IMR-90 (cell line): ENCODE measurements at regions not wholly inside any gene's neighbourhood (a gene's known extent, or its start where the extent isn't known, plus 50 kb on each side); places are given as distances from the start of the nearest gene placed in this dataset.

Experiments
- BHLHE40 ChIP-seq: fragments of 150-350 bp; IDR thresholded peaks from 2 replicates; pipeline ENCODE4 v1.6.1; 2016; ENCODE audit warnings: mild to moderate bottlenecking, low read depth, low read length
- CTCF ChIP-seq: conservative IDR thresholded peaks from 2 replicates; pipeline ENCODE4 v1.5.1; 2012; ENCODE audit warnings: mild to moderate bottlenecking, low read depth, low read length, improper control_type of control experiment
- POLR2A ChIP-seq: IDR thresholded peaks from 2 replicates; pipeline ENCODE4 v1.6.1; 2012; ENCODE audit warnings: mild to moderate bottlenecking, low read depth, low read length

- TF ChIP-seq POLR2A = no peak
- TF ChIP-seq CTCF = no peak
- TF ChIP-seq BHLHE40 = no peak
Measured at GRCh38 chr3:35484929-35485530, 154.3 kb upstream of the ARPP21 start.
